Thyroid gland (tissue), 4 donors: ENCODE measurements at regions not wholly inside any gene's neighbourhood (a gene's known extent, or its start where the extent isn't known, plus 50 kb on each side); places are given as distances from the start of the nearest gene placed in this dataset.

Experiments used
- DNase-seq, 2 donors: peaks; one replicate each; pipeline ENCODE4 v3.0.0-alpha.2; 2019
- H3K27ac ChIP-seq, 3 donors: fragments of 200-600 bp; sonication (generic); 1 replicate in 2 of 3; 2 replicates in 1 of 3; pipeline ENCODE4 v1.5.1; 2016 to 2019; ENCODE audit warnings: mild to moderate bottlenecking in 1 of 3, moderate library complexity in 1 of 3
- H3K27me3 ChIP-seq: fragments of 200-600 bp; sonication (generic); one replicate; pipeline ENCODE4 v1.5.1; 2019
- H3K36me3 ChIP-seq, 2 donors: fragments of 200-600 bp; sonication (generic); one replicate each; pipeline ENCODE4 v1.5.1; 2016 to 2019
- H3K4me1 ChIP-seq, 2 donors: fragments of 200-600 bp; sonication (generic); one replicate each; pipeline ENCODE4 v1.5.1; 2017 to 2019
- H3K4me3 ChIP-seq, 3 donors: fragments of 200-600 bp; sonication (generic); replicated peaks in 1 of 3; 1 replicate in 2 of 3; 2 replicates in 1 of 3; pipeline ENCODE4 v1.5.1; 2016; ENCODE audit warnings: mild to moderate bottlenecking in 1 of 3
- H3K9me3 ChIP-seq: fragments of 200-600 bp; sonication (generic); one replicate; pipeline ENCODE4 v1.5.1; 2017
- POLR2A ChIP-seq, 2 donors: fragments of 450-650 bp; IDR thresholded peaks; one replicate each; pipeline ENCODE4 v1.6.1; 2017; ENCODE audit warnings: antibody characterized with exemption in 2 of 2, mild to moderate bottlenecking in 2 of 2, moderate library complexity in 1 of 2
- WGBS, 2 donors: methylation state at CpG; one replicate each; pipeline ENCODE4 v1.1.5; 2017; 5-methylcytosine and 5-hydroxymethylcytosine counted together
- intact Hi-C: fragments of 100-400 bp; cut with DNase I; formaldehyde crosslinking; loops from one replicate; pipeline ENCODE4 v1.15.1; 2023
- TF ChIP-seq, protein P1 (sequence below), 6 experiments: fragments of 200-600 bp in 3 of 6; fragments of 450-650 bp in 3 of 6; sonication (generic) in 3 of 6; IDR thresholded peaks; one replicate each; pipeline ENCODE4 v1.5.1; 2016 to 2019; ENCODE audit warnings: antibody characterized with exemption in 6 of 6, mild to moderate bottlenecking in 2 of 6, inconsistent platforms in 1 of 6, moderate library complexity in 1 of 6

DNA sequence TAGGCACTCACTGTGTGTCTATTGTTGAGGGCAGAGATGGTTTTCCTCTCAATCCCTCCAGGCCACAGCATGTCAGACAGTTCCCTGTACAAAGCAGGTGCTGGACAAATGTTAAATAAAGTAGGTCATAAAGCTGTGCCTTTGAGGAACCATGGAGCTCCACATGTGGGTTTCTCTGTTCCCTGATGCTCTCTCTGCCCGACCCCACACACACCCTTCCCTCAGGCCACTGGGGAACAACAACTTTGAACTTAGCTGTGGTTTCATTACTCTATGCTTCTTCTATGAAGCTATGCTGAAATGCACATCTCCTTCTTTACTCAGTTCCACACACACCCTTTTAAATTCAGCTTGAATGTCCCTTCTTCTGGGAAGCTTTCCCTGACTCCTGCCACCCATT lies 415.3 kb downstream of the HRH4 start:
- no peaks in the 10 kb centered on the region for H3K27me3 ChIP-seq
- no peak for DNase-seq
- H3K4me1 ChIP-seq, result no peaks in the 10 kb centered on the region
- TF ChIP-seq POLR2A (IDR thresholded peaks at IDR 0.05), result no peak
- TF ChIP-seq, protein P1, sequence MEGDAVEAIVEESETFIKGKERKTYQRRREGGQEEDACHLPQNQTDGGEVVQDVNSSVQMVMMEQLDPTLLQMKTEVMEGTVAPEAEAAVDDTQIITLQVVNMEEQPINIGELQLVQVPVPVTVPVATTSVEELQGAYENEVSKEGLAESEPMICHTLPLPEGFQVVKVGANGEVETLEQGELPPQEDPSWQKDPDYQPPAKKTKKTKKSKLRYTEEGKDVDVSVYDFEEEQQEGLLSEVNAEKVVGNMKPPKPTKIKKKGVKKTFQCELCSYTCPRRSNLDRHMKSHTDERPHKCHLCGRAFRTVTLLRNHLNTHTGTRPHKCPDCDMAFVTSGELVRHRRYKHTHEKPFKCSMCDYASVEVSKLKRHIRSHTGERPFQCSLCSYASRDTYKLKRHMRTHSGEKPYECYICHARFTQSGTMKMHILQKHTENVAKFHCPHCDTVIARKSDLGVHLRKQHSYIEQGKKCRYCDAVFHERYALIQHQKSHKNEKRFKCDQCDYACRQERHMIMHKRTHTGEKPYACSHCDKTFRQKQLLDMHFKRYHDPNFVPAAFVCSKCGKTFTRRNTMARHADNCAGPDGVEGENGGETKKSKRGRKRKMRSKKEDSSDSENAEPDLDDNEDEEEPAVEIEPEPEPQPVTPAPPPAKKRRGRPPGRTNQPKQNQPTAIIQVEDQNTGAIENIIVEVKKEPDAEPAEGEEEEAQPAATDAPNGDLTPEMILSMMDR (IDR thresholded peaks at IDR 0.05), result no peak
- H3K4me3 ChIP-seq, result no peak overlapping the region
- intact Hi-C loops, result no loop called here
- no peak overlapping the region for H3K27ac ChIP-seq
- no peaks in the 10 kb centered on the region for H3K36me3 ChIP-seq
- WGBS, 2 donors, result 53 to 75% methylated on average over 1 of the region's 1 CpG
- H3K9me3 ChIP-seq, result no peaks in the 10 kb centered on the region

GRCh38 chr18:24876266-24876665 lies 415.8 kb downstream of the HRH4 start:
- H3K4me3 ChIP-seq, result no peak overlapping the region
- intact Hi-C loops, result no loop called here
- 91% methylated on average over 5 of the region's 5 CpGs for WGBS, 2 donors

DNA sequence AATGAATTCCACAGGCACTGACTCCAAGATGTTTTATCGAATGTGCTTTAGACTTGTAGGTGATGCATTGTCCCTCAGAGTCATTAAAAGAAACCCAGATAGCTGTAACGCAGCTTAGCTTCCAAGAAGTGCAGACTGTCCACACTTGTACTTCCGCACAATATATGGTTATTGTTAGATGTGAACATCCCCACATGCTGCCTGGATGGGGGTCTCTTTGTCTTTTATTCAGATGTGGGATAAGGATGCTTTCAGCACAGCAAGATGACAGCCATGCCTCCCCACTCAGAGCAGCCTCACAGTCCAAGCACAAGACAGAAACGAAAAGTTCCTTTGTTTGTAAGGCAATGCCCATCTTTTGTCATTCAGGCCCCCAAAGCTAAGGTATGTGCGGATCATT lies 416.6 kb downstream of the HRH4 start:
- H3K9me3 ChIP-seq, result no peaks in the 10 kb centered on the region
- no peaks in the 10 kb centered on the region for H3K36me3 ChIP-seq
- 78% methylated on average over 5 of the region's 5 CpGs for WGBS, 2 donors
- H3K27ac ChIP-seq, result no peak overlapping the region
- intact Hi-C loops, result no loop called here
- DNase-seq, result no peak
- no peak for TF ChIP-seq POLR2A (IDR thresholded peaks at IDR 0.05)
- TF ChIP-seq, protein P1 (IDR thresholded peaks at IDR 0.05), result no peak
- H3K4me1 ChIP-seq, result no peaks in the 10 kb centered on the region
- H3K27me3 ChIP-seq, result no peaks in the 10 kb centered on the region
- no peak overlapping the region for H3K4me3 ChIP-seq

More at GRCh38 chr18:24876266-24876665, 415.8 kb downstream of the HRH4 start:
- DNase-seq, result no peak
- no peak overlapping the region for H3K27ac ChIP-seq
- no peaks in the 10 kb centered on the region for H3K27me3 ChIP-seq
- H3K9me3 ChIP-seq, result no peaks in the 10 kb centered on the region
- TF ChIP-seq, protein P1 (IDR thresholded peaks at IDR 0.05), result no peak
- TF ChIP-seq POLR2A (IDR thresholded peaks at IDR 0.05), result no peak
- H3K4me1 ChIP-seq, result no peaks in the 10 kb centered on the region
- H3K36me3 ChIP-seq, result no peaks in the 10 kb centered on the region

DNA sequence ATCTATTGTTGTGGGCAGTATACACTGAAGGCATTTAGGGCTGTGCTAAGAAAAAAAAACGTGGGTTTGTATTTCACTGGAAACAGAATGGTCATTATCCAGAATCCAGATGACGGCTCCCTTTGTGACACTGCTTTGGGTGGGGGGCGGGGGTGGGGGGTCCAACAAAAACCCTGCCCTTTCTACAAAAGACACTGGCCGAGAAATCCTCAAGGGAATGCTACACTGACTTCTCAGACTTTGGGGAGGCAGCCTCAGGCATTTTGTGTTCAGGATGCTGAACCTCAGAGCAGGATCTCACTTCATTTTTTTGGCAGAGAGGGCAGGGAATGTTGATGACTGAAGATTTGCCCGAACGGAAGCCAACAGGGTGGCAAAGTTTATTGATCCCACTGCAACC lies 417.1 kb downstream of the HRH4 start:
- 57 to 61% methylated on average over 6 of the region's 6 CpGs for WGBS, 2 donors
- Histone ChIP-seq H3K27ac (no peak overlapping the region), H3K27me3 (no peaks in the 10 kb centered on the region), H3K9me3 (no peaks in the 10 kb centered on the region), H3K4me3 (no peak overlapping the region), H3K36me3 (no peaks in the 10 kb centered on the region), H3K4me1 (no peaks in the 10 kb centered on the region)
- DNase-seq, result no peak
- TF ChIP-seq POLR2A (IDR thresholded peaks at IDR 0.05), result no peak
- TF ChIP-seq, protein P1 (IDR thresholded peaks at IDR 0.05), result no peak
- intact Hi-C loops, result no loop called here

GRCh38 chr18:24878289-24878688 lies 417.9 kb downstream of the HRH4 start:
- Histone ChIP-seq H3K4me3 (no peak overlapping the region), H3K36me3 (no peaks in the 10 kb centered on the region), H3K27ac (no peak overlapping the region), H3K9me3 (no peaks in the 10 kb centered on the region), H3K27me3 (no peaks in the 10 kb centered on the region), H3K4me1 (no peaks in the 10 kb centered on the region)
- no peak for TF ChIP-seq POLR2A (IDR thresholded peaks at IDR 0.05)
- TF ChIP-seq, protein P1 (IDR thresholded peaks at IDR 0.05), result peak in 4 of 6 experiments; percentile 32 to 59 (median 52)
- intact Hi-C loops, result no loop called here
- DNase-seq, result no peak
- WGBS, 2 donors, result 6 to 22% methylated on average over 4 of the region's 4 CpGs
